Heart left ventricle (tissue), 13 donors: ENCODE measurements at regions not wholly inside any gene's neighbourhood (a gene's known extent, or its start where the extent isn't known, plus 50 kb on each side); places are given as distances from the start of the nearest gene placed in this dataset.

Experiments used
- CTCF ChIP-seq, 12 donors: fragments of 200-600 bp; sonication (generic) in 4 of 12; IDR thresholded peaks; one replicate each; pipeline versions ENCODE4 v1.5.0 to v1.8.0; 2018 to 2022; ENCODE audit warnings: antibody characterized with exemption in 12 of 12, mild to moderate bottlenecking in 5 of 12
- POLR2A ChIP-seq, 2 donors: fragments of 450-650 bp; IDR thresholded peaks; one replicate each; pipeline ENCODE4 v1.6.1; 2017; ENCODE audit warnings: antibody characterized with exemption in 2 of 2, mild to moderate bottlenecking in 2 of 2, moderate library complexity in 2 of 2
- donor health status: ischemic (EF 13 %, LVEDD 7.1; RV severe dilation, severe dysfunction).
- donor health status: DM: no; HTN: yes; CAD: no.
- donor health status: DM: no; HTN: no; CAD: no.
- donor health status: ischemic (EF 25% LVEDD 6.9; RV normal size, moderate dysfunction).
- donor health status: ischemic (EF 25% LVEDD 5.7; RV mildly dilated, moderate dysfunction).
- donor health status: ischemic (EF 35%, LVEDD 5.7; RV mildly dilated, moderate dysfunction).
- donor health status: nonischemic (EF 11% LVEDD 7.7; RV severe dilation, severe dysfunction).
- donor health status: DM: yes; HTN: yes; CAD: no.
- donor health status: PGD.
- donor health status: ischemic (EF 29% LVEDD 5.4; RV normal size, mild dysfunction).
- donor health status: nonischemic (EF 23%, LVEDD 6.1; RV moderate dilation, normal function).

DNA sequence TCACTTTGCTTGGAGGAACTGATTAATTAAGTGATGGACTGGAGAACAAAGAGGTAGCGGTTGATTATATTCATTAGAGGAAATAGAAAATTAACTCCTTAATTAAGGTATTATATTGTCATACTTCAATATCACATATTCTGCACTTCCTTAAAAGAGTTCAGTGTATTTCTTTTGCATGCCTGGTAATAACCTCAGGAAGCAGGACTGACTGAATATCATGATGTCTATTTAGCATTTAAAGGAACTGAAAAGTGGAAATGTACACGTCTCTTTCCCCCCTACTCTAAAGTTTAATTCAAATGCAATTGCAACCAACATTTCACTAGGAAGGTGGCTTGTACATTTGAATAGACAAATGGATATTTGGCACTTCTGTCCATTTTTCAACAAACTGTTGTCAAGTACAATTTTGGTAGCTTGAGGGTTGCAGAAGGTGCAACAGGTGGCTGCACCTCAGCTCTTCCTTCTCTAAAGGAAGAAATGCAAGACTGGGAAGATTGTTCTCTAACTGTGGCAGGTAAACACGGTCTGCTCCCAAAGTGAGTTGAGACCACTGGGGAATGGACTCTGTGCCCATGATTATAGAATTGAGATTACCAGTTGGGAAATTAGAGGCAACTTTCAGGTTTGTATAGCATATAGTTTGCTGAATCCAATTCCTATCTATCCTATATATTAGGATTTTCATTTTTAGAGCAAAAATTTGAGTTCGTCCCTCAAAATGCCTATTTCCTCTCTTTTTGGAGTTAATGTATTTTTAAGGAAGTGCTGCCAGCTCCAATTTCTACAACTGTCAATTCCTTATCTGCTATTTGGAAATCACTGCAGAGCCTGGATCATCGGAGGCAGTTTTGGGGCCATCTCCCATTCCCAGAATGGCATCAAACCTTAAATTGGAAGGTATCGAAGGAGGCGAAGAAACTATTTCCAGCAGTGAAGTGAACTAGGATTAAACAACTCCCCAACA, 98.9 kb upstream of the TAF11L2 start:
- no peak for TF ChIP-seq POLR2A (IDR thresholded peaks at IDR 0.05)
- no peak for TF ChIP-seq CTCF (IDR thresholded peaks at IDR 0.05)
